H1 (cell line): ENCODE measurements at regions not wholly inside any gene's neighbourhood (a gene's known extent, or its start where the extent isn't known, plus 50 kb on each side); places are given as distances from the start of the nearest gene placed in this dataset.

Source experiments
- CTCF ChIA-PET: fragments of 300-600 bp; sonication (Branson Sonifier 250); formaldehyde crosslinking; loops from one replicate; lab custom pipeline; 2021; ENCODE audit not compliant: partially characterized antibody; lab: Charles Lee
- POLR2A ChIA-PET: fragments of 300-600 bp; sonication (Branson Sonifier 250); formaldehyde crosslinking; loops from one replicate; lab custom pipeline; 2021; ENCODE audit warnings: inconsistent platforms; ENCODE audit not compliant: partially characterized antibody; lab: Charles Lee
- DNase-seq, 2 experiments: peaks; one replicate each; pipeline versions ENCODE4 v3.0.0 to v3.0.0-alpha.2; 2010 to 2022; ENCODE audit warnings: low spot score in 2 of 2, low read depth in 1 of 2, mixed read lengths in 1 of 2
- FAIRE-seq: peaks from 2 replicates; lab custom pipeline; 2011; peaks lifted over from hg19 to GRCh38; lab: Jason Lieb, UNC
- H2AFZ ChIP-seq: 2 replicates; pipeline ENCODE4 v1.8.1; 2012; ENCODE audit warnings: low read length, inconsistent platforms
- H2AK5ac ChIP-seq: 2 replicates; pipeline ENCODE4 v1.6.1; 2013; ENCODE audit warnings: low read depth, low read length
- H2BK120ac ChIP-seq: replicated peaks from 2 replicates; pipeline ENCODE3; 2013; ENCODE audit warnings: low read depth, low read length, inconsistent platforms
- H2BK12ac ChIP-seq: 2 replicates; pipeline ENCODE4 v1.6.1; 2013; ENCODE audit warnings: low read depth, low read length
- H2BK15ac ChIP-seq: 2 replicates; pipeline ENCODE4 v1.6.1; 2013; ENCODE audit warnings: low read length
- H2BK20ac ChIP-seq: 2 replicates; pipeline ENCODE4 v1.6.1; 2013; ENCODE audit warnings: low read length
- H2BK5ac ChIP-seq: 2 replicates; pipeline ENCODE4 v1.6.1; 2013; ENCODE audit warnings: low read depth, low read length
- H3K14ac ChIP-seq: 2 replicates; pipeline ENCODE4 v1.6.1; 2013; ENCODE audit warnings: inconsistent platforms; ENCODE audit not compliant: insufficient read length
- H3K18ac ChIP-seq: 2 replicates; pipeline ENCODE4 v1.6.1; 2013; ENCODE audit warnings: low read length; ENCODE audit errors: extremely low read depth
- H3K23ac ChIP-seq: 2 replicates; pipeline ENCODE4 v1.6.1; 2013; ENCODE audit warnings: inconsistent platforms; ENCODE audit not compliant: insufficient read length
- H3K23me2 ChIP-seq: 2 replicates; pipeline ENCODE4 v1.6.1; 2013; ENCODE audit warnings: low read depth, low read length
- H3K27ac ChIP-seq: 2 replicates; pipeline ENCODE4 v1.6.1; 2011; ENCODE audit warnings: low read depth, low read length, inconsistent platforms
- H3K27me3 ChIP-seq, 4 experiments: replicated peaks in 1 of 4; 1 replicate in 1 of 4; 2 replicates in 3 of 4; pipeline versions ENCODE4 v1.6.1 to v1.8.1; 2011 to 2013; ENCODE audit warnings: low read length in 3 of 4, mild to moderate bottlenecking in 3 of 4, inconsistent platforms in 2 of 4, mixed read lengths in 2 of 4, moderate library complexity in 1 of 4; ENCODE audit not compliant: control insufficient read depth in 3 of 4, insufficient read depth in 3 of 4; ENCODE audit errors: extremely low read depth in 1 of 4
- H3K36me3 ChIP-seq, 4 experiments: 2 replicates each; pipeline versions ENCODE4 v1.6.1 to v1.8.1; 2011 to 2013; ENCODE audit warnings: mild to moderate bottlenecking in 4 of 4, low read length in 3 of 4, moderate library complexity in 2 of 4, control low read depth in 1 of 4, inconsistent platforms in 1 of 4; ENCODE audit not compliant: insufficient read depth in 4 of 4, control insufficient read depth in 2 of 4
- H3K4ac ChIP-seq: replicated peaks from 2 replicates; pipeline ENCODE3; 2013; ENCODE audit warnings: low read length, low read depth, mixed read lengths, inconsistent platforms; ENCODE audit not compliant: insufficient read length
- H3K4me1 ChIP-seq, 4 experiments: replicated peaks in 1 of 4; 1 replicate in 1 of 4; 2 replicates in 3 of 4; pipeline versions ENCODE4 v1.6.1 to v1.8.1; 2011 to 2013; ENCODE audit warnings: low read length in 3 of 4, inconsistent platforms in 2 of 4, mixed read lengths in 1 of 4; ENCODE audit not compliant: insufficient read depth in 4 of 4, control insufficient read depth in 3 of 4
- H3K4me2 ChIP-seq, 2 experiments: 2 replicates each; pipeline versions ENCODE4 v1.6.1 to v1.8.1; 2011 to 2013; ENCODE audit warnings: low read depth in 2 of 2, low read length in 2 of 2, control low read depth in 1 of 2, inconsistent platforms in 1 of 2, mild to moderate bottlenecking in 1 of 2; ENCODE audit not compliant: insufficient read depth in 1 of 2
- H3K4me3 ChIP-seq, 4 experiments: fragments of 200-600, 300-600 bp in 1 of 4; sonication (generic), shearing (Covaris generic), sonication (Bioruptor Twin) in 1 of 4; 2 replicates each; pipeline versions ENCODE4 v1.5.1 to v1.8.1; 2011 to 2016; ENCODE audit warnings: low read length in 4 of 4, low read depth in 3 of 4, control low read depth in 2 of 4, inconsistent platforms in 2 of 4, mild to moderate bottlenecking in 2 of 4, mixed read lengths in 1 of 4, moderate library complexity in 1 of 4; ENCODE audit not compliant: insufficient read depth in 2 of 4; ENCODE audit errors: extremely low read depth in 1 of 4
- H3K56ac ChIP-seq: replicated peaks from 2 replicates; pipeline ENCODE3; 2013; ENCODE audit warnings: low read depth, mild to moderate bottlenecking, mixed read lengths, low read length, inconsistent platforms; ENCODE audit not compliant: insufficient read length
- H3K79me1 ChIP-seq: 2 replicates; pipeline ENCODE4 v1.6.1; 2013; ENCODE audit warnings: low read depth, low read length, control low read depth
- H3K79me2 ChIP-seq, 2 experiments: 2 replicates each; pipeline versions ENCODE4 v1.6.1 to v1.8.1; 2012 to 2013; ENCODE audit warnings: low read length in 2 of 2, mild to moderate bottlenecking in 2 of 2, inconsistent platforms in 1 of 2; ENCODE audit not compliant: insufficient read depth in 2 of 2, control insufficient read depth in 1 of 2
- H3K9ac ChIP-seq, 4 experiments: replicated peaks in 1 of 4; 1 replicate in 1 of 4; 2 replicates in 3 of 4; pipeline versions ENCODE4 v1.6.1 to v1.8.1; 2011 to 2013; ENCODE audit warnings: low read depth in 3 of 4, low read length in 3 of 4, control low read depth in 2 of 4, mild to moderate bottlenecking in 2 of 4, moderate library complexity in 2 of 4, inconsistent platforms in 1 of 4; ENCODE audit errors: extremely low read depth in 1 of 4
- H3K9me3 ChIP-seq, 2 experiments: 2 replicates each; pipeline versions ENCODE4 v1.6.1 to v1.8.1; 2012 to 2013; ENCODE audit warnings: mild to moderate bottlenecking in 2 of 2, moderate library complexity in 2 of 2, control low read depth in 1 of 2, inconsistent platforms in 1 of 2, low read depth in 1 of 2, low read length in 1 of 2, mixed read lengths in 1 of 2; ENCODE audit not compliant: insufficient read depth in 2 of 2
- H4K20me1 ChIP-seq, 2 experiments: replicated peaks in 1 of 2; 2 replicates each; pipeline versions ENCODE3 to v1.8.1; 2011 to 2013; ENCODE audit warnings: inconsistent platforms in 2 of 2, low read length in 2 of 2, mild to moderate bottlenecking in 1 of 2; ENCODE audit not compliant: insufficient read depth in 2 of 2, control insufficient read depth in 1 of 2
- H4K5ac ChIP-seq: 2 replicates; pipeline ENCODE4 v1.6.1; 2013; ENCODE audit warnings: low read length, low read depth, mixed read lengths, inconsistent platforms; ENCODE audit not compliant: insufficient read length
- H4K8ac ChIP-seq: 2 replicates; pipeline ENCODE4 v1.8.0; 2013; ENCODE audit warnings: mild to moderate bottlenecking, moderate library complexity, low read length, inconsistent platforms; ENCODE audit not compliant: insufficient read depth; ENCODE audit errors: extremely low read depth
- H4K91ac ChIP-seq: replicated peaks from 2 replicates; pipeline ENCODE3; 2013; ENCODE audit warnings: low read length, mixed read lengths, inconsistent platforms; ENCODE audit not compliant: insufficient read length
- CTCF ChIP-seq, 3 experiments: IDR thresholded peaks; 1 replicate in 2 of 3; 2 replicates in 1 of 3; pipeline versions ENCODE4 v1.5.1 to v1.6.1; 2011; ENCODE audit warnings: low read length in 3 of 3, mild to moderate bottlenecking in 3 of 3, inconsistent platforms in 2 of 3, low read depth in 1 of 3, moderate library complexity in 1 of 3; ENCODE audit not compliant: insufficient read depth in 1 of 3; ENCODE audit errors: control extremely low read depth in 1 of 3
- JUN ChIP-seq: IDR thresholded peaks from 2 replicates; pipeline ENCODE4 v1.6.1; 2011; ENCODE audit warnings: low read depth, mild to moderate bottlenecking, improper control_type of control experiment, low read length
- MAFK ChIP-seq: IDR thresholded peaks from 2 replicates; pipeline ENCODE4 v1.6.1; 2012; ENCODE audit warnings: low read depth, mild to moderate bottlenecking, improper control_type of control experiment, low read length
- MAX ChIP-seq: IDR thresholded peaks from 2 replicates; pipeline ENCODE4 v1.6.1; 2012; ENCODE audit warnings: inconsistent platforms
- SP2 ChIP-seq: IDR thresholded peaks from 2 replicates; pipeline ENCODE4 v1.6.1; 2012; ENCODE audit warnings: mild to moderate bottlenecking, low read length, inconsistent platforms
- WGBS, 2 experiments: shearing (Covaris generic) in 1 of 2; methylation state at CpG; one replicate each; pipeline versions ENCODE4 v1.1.6 to v1.1.7; 2013 to 2015; ENCODE audit warnings: low lambda C conversion rate in 2 of 2, mixed read lengths in 2 of 2, inconsistent platforms in 1 of 2, low coverage in 1 of 2, missing lambda C conversion rate in 1 of 2; ENCODE audit not compliant: insufficient replicate concordance in 2 of 2, insufficient coverage in 1 of 2, insufficient read length in 1 of 2; ENCODE audit errors: extremely low coverage in 1 of 2, missing lambda C conversion rate in 1 of 2; 5-methylcytosine and 5-hydroxymethylcytosine counted together

GRCh38 chr17:45676695-45677094 lies 107.4 kb upstream of the CRHR1 start:
- Histone ChIP-seq H2BK120ac (no peak overlapping the region), H3K79me1 (no peaks in the 10 kb centered on the region), H3K4me2 (no peak overlapping the region), H3K18ac (no peak overlapping the region), H2BK5ac (no peak overlapping the region), H2BK20ac (no peak overlapping the region), H3K4me1 (no peaks in the 10 kb centered on the region), H4K20me1 (no peaks in the 10 kb centered on the region), H4K91ac (no peak overlapping the region), H3K9me3 (0 out of 4 replicates have a peak, but pooled peaks cover 0 to 4% of the 10 kb centered on the region in 2 experiments), H3K36me3 (no peaks in the 10 kb centered on the region), H3K4me3 (no peak overlapping the region), H3K27me3 (no peaks in the 10 kb centered on the region), H4K5ac (no peak overlapping the region), H3K23ac (no peak overlapping the region), H3K9ac (no peak overlapping the region), H3K79me2 (no peaks in the 10 kb centered on the region), H3K4ac (no peak overlapping the region), H4K8ac (no peak overlapping the region), H2BK12ac (no peak overlapping the region), H3K27ac (no peak overlapping the region), H3K56ac (no peak overlapping the region), H2AK5ac (no peak overlapping the region), H2BK15ac (no peak overlapping the region), H3K23me2 (no peaks in the 10 kb centered on the region), H2AFZ (no peak overlapping the region), H3K14ac (no peak overlapping the region)
- 75% methylated on average over 6 of the region's 6 CpGs; no CpG with 5 or more reads in 1 of the 2 experiments for WGBS, 2 experiments
- FAIRE-seq (no peak), DNase-seq (no peak)
- no peak for TF ChIP-seq CTCF (IDR thresholded peaks at IDR 0.05; ENCODE audit: control extremely low read depth in 1 of 3, insufficient read depth in 1 of 3, low read depth in 1 of 3, low read length in 3 of 3)
- no peak for TF ChIP-seq SP2
- TF ChIP-seq MAX = no peak
- no peak for TF ChIP-seq JUN
- TF ChIP-seq MAFK = no peak
- POLR2A ChIA-PET = no interaction called here
- CTCF ChIA-PET = interaction anchor here (0.6 to 4.3 kb wide), 7 partner anchors 11 to 268 kb away, joined by 3 to 16 read pairs (median 4); no protein-coding TSS in a partner anchor
